ENCODE measurements at regions not wholly inside any gene's neighbourhood (a gene's known extent, or its start where the extent isn't known, plus 50 kb on each side); places are given as distances from the start of the nearest gene placed in this dataset.

- TF ChIP-seq ZFX (IDR thresholded peaks at IDR 0.05), result no peak
- no peak for TF ChIP-seq CTCF (conservative IDR thresholded peaks at IDR 0.05)
Measured at GRCh38 chrX:20965270-20966044, 408.8 kb upstream of the CNKSR2 start.

DNA sequence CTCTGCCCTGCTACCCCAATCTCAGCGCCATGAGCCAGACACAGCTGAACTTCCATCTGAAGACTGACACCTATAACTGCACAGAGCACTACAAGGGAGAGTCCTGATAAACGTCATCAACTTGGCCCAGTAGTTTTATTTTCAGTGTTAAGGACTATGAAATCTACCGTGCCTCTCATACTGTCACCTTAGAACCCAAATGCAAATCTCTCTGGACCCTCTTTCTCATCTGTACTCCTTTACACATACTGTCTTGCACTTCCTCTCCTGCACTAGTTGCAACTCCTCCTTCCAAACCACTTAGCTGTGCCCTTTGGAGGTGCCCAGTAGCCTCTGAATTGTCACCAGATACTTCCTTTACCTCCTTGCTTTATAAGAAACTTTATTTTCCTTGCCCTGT, 420.2 kb upstream of the CNKSR2 start:
- TF ChIP-seq ZFX (IDR thresholded peaks at IDR 0.05) (no peak), CTCF (conservative IDR thresholded peaks at IDR 0.05) (no peak)

More at GRCh38 chrX:20965270-20966044, 408.8 kb upstream of the CNKSR2 start:
- H3K27ac ChIP-seq, result no peak overlapping the region

DNA sequence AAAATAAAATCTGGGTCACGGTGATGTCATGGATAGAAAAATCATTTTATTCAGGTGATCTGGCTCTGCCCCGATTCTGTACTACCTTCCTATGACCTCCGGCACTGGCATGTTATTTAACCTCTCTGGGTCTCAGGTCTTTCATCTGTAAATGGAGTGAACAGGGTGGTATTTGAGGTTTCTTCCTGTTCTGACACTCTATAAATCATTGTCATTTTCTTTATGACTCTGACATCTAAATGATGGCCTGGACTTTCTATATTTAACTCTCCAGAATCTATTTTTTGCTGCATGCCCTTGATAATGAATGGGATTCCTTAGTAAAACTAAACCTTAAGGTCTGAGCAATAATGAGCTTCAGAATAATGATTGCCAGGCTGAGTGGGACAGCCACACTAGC, 422.0 kb upstream of the CNKSR2 start:
- no peak overlapping the region for H3K27ac ChIP-seq
- TF ChIP-seq CTCF (conservative IDR thresholded peaks at IDR 0.05), result no peak
- TF ChIP-seq ZFX (IDR thresholded peaks at IDR 0.05), result no peak

More for the DNA sequence above, 420.2 kb upstream of the CNKSR2 start:
- H3K27ac ChIP-seq, result no peak overlapping the region

DNA sequence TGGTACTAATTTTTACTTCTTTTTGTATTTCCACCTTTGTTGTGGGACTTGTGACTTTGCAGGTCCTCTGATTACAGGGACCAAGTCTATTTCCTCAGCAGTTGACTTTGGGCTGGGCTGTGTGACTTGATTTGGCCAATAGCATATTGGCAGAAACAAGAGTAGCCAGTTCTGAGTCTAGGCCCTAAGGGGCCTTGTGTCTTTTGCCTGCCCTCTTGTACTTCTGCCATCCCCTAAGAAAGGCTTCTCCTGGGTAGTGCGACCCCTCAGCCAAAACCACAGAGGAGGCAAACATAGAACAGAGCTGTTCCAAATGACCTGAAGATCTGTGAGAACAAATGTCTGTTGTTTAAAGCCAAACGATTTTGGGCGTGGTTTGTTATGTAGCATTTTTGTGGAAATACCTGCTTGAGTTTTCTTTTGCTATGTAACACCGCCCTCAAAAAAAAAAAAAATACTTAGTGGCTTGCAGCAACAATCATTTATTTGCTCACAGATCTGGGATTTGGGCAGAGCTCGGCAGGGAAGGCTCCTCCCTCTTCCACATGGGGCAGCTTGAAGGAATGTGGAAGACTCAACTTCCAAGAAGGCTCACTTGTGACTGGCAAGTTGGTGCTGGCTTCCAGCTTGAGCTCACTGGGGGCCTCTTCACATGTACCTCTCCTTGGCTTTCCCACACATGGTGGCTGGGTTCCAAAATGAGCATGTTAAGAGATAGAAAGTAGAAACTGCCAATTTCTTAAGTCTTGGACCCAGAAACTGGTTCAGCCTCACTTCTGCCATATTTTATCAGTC, 423.0 kb upstream of the CNKSR2 start:
- no peak overlapping the region for H3K27ac ChIP-seq
- TF ChIP-seq CTCF (conservative IDR thresholded peaks at IDR 0.05), result no peak

DNA sequence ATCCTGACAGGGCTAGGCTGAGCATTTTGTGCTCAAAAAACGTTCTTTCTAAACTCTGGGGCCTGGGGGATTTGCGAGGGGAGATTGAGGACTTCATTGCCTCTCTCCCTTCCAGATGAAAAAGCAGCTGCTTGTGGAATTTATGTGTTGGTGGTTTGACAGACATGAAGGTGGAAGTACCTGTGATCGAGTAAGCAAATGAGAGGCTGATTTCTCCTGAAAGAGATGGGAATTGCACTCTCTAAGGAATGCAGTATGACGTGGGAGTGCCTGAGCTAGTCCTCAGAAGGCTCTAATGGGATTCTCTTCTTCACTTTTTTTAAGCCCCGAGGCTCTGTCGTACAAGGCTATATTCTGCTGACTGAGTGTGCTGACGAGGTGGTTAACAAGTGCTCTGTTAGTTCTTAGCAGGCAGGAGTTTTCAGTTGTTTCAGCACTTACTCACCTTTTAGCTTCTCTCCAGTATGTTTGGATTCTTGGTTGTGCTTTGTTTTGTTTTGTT, 426.8 kb upstream of the CNKSR2 start:
- TF ChIP-seq ZFX (IDR thresholded peaks at IDR 0.05) (no peak), CTCF (conservative IDR thresholded peaks at IDR 0.05) (no peak)
- no peak overlapping the region for H3K27ac ChIP-seq

DNA sequence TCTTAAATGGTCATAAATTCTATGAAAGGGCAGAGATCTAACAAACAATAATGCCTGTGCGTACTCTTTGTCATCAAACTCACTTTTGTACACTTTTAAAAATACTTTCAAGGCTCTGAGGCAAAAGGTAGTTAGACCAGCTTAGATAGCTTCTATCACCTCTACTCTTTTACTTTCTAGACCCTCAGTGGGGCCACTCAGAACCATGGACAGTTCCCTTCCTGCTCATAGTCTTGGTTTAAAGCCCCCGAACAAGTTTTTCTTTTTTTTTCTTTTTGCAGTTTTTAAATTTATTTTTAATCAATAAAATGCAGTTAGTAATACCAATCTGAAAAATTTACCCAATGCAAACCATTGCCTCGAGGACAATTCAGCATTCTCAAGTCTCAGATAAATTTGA, 460.5 kb upstream of the CNKSR2 start:
- no peak overlapping the region for H3K27ac ChIP-seq
- no peak for TF ChIP-seq ZFX (IDR thresholded peaks at IDR 0.05)
- no peak for TF ChIP-seq CTCF (conservative IDR thresholded peaks at IDR 0.05)

DNA sequence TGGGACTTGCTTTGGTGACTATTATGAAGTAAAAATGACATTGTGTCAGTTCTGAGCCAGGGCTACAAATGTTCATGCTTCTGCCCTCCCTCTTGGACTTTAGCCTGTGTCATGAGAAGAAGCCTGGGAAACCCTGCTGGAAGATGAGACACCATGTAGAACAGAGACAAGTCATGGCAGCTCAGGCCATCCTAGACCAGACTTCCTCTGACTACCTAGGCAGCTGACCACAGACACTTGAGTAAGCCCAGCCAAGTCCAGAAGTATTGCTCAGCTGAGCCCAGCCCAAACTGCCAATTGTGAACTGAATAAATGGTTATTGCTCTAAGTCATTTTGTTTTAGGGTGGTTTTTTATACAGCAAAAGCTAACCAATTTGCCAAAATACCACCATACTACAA, 467.6 kb upstream of the CNKSR2 start:
- H3K27ac ChIP-seq, result no peak overlapping the region
- no peak for TF ChIP-seq CTCF (conservative IDR thresholded peaks at IDR 0.05)
- TF ChIP-seq ZFX (IDR thresholded peaks at IDR 0.05), result no peak
